Hepatocyte (in vitro differentiated cells): ENCODE measurements at regions not wholly inside any gene's neighbourhood (a gene's known extent, or its start where the extent isn't known, plus 50 kb on each side); places are given as distances from the start of the nearest gene placed in this dataset.
"Not testable (repeated sequence)": the region's sequence is repeated elsewhere in the genome, so short reads cannot be mapped to it uniquely, and the experiment has no call there.

Source experiments
- DNase-seq: peaks from one replicate; pipeline ENCODE4 v3.0.0-alpha.2; 2016; ENCODE audit warnings: low spot score
- H2AFZ ChIP-seq: fragments of 200-600 bp; sonication (generic); 2 replicates; pipeline ENCODE4 v1.6.0; 2016; ENCODE audit warnings: antibody characterized with exemption, mild to moderate bottlenecking
- H3K27ac ChIP-seq: fragments of 200-600 bp; sonication (generic); 2 replicates; pipeline ENCODE4 v1.5.1; 2016; ENCODE audit warnings: mild to moderate bottlenecking
- H3K27me3 ChIP-seq: fragments of 200-600 bp; sonication (generic); 2 replicates; pipeline ENCODE4 v1.6.1; 2016
- H3K36me3 ChIP-seq: fragments of 200-600 bp; sonication (generic); replicated peaks from 2 replicates; pipeline ENCODE4 v1.5.1; 2016; ENCODE audit warnings: low read depth; ENCODE audit not compliant: insufficient read depth
- H3K4me1 ChIP-seq: fragments of 200-600 bp; sonication (generic); 2 replicates; pipeline ENCODE4 v1.5.1; 2016; ENCODE audit warnings: mild to moderate bottlenecking, moderate library complexity; ENCODE audit not compliant: insufficient read depth
- H3K4me2 ChIP-seq: fragments of 200-600 bp; sonication (generic); 2 replicates; pipeline ENCODE4 v1.6.0; 2016
- H3K4me3 ChIP-seq: fragments of 200-600 bp; sonication (generic); 2 replicates; pipeline ENCODE4 v1.5.1; 2016; ENCODE audit warnings: mild to moderate bottlenecking
- H3K79me2 ChIP-seq: fragments of 200-600 bp; sonication (generic); 2 replicates; pipeline ENCODE4 v1.6.0; 2017; ENCODE audit warnings: mild to moderate bottlenecking
- H3K9me2 ChIP-seq: fragments of 200-600 bp; sonication (generic); replicated peaks from 2 replicates; pipeline ENCODE4 v1.6.0; 2017; ENCODE audit warnings: mild to moderate bottlenecking; ENCODE audit not compliant: insufficient read depth
- H3K9me3 ChIP-seq: fragments of 200-600 bp; sonication (generic); 2 replicates; pipeline ENCODE4 v1.5.1; 2016; ENCODE audit warnings: low read depth, mild to moderate bottlenecking
- H4K20me1 ChIP-seq: fragments of 200-600 bp; sonication (generic); 2 replicates; pipeline ENCODE4 v1.6.0; 2016; ENCODE audit warnings: mild to moderate bottlenecking; ENCODE audit not compliant: insufficient read depth, poor library complexity, severe bottlenecking
- EZH2 ChIP-seq: fragments of 200-600 bp; sonication (generic); IDR thresholded peaks from 2 replicates; pipeline ENCODE4 v1.6.1; 2016; ENCODE audit warnings: antibody characterized with exemption, mild to moderate bottlenecking, borderline replicate concordance
- EZH2phosphoT487 ChIP-seq: fragments of 200-600 bp; sonication (generic); IDR thresholded peaks from one replicate; pipeline ENCODE4 v1.6.1; 2018; ENCODE audit warnings: antibody characterized with exemption, mild to moderate bottlenecking, low read depth, moderate library complexity; ENCODE audit not compliant: unreplicated experiment, severe bottlenecking
- WGBS: methylation state at CpG from one replicate; pipeline ENCODE4 v1.1.6; 2016; ENCODE audit warnings: low lambda C conversion rate; ENCODE audit errors: missing lambda C conversion rate; 5-methylcytosine and 5-hydroxymethylcytosine counted together
- TF ChIP-seq, protein P1 (sequence below): fragments of 200-600 bp; sonication (generic); IDR thresholded peaks from 2 replicates; pipeline ENCODE4 v1.5.1; 2016; ENCODE audit warnings: antibody characterized with exemption, mild to moderate bottlenecking; ENCODE audit not compliant: poor library complexity

DNA sequence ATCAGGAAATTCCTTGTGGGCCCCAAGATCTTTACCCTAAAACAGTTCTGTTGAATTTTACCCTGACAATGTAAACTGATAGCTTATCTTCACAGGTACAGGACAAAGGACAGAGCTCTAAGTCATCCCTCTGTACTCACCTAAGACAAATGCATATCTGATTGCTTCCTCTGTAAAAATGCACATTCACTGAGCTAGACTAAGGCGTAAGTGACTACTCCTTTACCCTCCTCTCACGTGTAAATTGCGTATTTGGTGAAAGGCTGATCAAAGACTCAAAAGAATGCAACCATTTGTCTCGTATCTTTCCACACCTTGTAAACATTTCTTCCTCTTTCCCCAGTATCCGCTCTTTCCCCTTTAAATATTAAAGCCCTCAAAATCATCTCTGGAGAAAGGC, 80.6 kb upstream of the LRCH1 start:
- Histone ChIP-seq H3K27me3 (no peaks in the 10 kb centered on the region), H3K79me2 (no peaks in the 10 kb centered on the region), H4K20me1 (no peaks in the 10 kb centered on the region), H3K9me2 (no peaks in the 10 kb centered on the region), H2AFZ (no peak overlapping the region), H3K9me3 (no peaks in the 10 kb centered on the region), H3K4me1 (peaks cover 23% of the 10 kb centered on the region), H3K36me3 (no peaks in the 10 kb centered on the region), H3K4me3 (no peak overlapping the region), H3K4me2 (no peak overlapping the region), H3K27ac (peak overlapping the region; percentile 70)
- peak; percentile 30 for DNase-seq
- no peak for TF ChIP-seq EZH2phosphoT487
- TF ChIP-seq, protein P1, sequence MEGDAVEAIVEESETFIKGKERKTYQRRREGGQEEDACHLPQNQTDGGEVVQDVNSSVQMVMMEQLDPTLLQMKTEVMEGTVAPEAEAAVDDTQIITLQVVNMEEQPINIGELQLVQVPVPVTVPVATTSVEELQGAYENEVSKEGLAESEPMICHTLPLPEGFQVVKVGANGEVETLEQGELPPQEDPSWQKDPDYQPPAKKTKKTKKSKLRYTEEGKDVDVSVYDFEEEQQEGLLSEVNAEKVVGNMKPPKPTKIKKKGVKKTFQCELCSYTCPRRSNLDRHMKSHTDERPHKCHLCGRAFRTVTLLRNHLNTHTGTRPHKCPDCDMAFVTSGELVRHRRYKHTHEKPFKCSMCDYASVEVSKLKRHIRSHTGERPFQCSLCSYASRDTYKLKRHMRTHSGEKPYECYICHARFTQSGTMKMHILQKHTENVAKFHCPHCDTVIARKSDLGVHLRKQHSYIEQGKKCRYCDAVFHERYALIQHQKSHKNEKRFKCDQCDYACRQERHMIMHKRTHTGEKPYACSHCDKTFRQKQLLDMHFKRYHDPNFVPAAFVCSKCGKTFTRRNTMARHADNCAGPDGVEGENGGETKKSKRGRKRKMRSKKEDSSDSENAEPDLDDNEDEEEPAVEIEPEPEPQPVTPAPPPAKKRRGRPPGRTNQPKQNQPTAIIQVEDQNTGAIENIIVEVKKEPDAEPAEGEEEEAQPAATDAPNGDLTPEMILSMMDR = no peak
- TF ChIP-seq EZH2 = no peak
- 28% methylated on average over 5 of the region's 5 CpGs for WGBS

DNA sequence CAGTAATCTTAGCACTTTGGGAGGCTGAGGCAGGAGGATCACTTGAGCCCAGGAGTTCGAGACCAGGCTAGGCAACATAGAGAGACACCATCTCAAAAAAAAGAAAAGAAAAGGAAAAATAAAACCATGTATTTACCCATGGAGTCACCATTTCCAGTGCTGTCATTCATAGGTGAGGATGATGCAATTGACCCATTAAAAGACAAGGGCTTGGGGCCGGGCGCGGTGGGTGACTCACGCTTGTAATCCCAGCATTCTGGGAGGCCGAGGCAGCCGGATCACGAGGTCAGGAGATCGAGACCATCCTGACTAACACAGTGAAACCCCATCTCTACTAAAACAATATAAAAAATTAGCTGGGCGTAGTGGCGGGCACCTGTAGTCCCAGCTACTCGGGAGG, 82.6 kb upstream of the RUBCNL start:
- H4K20me1 ChIP-seq = not testable (repeated sequence)

DNA sequence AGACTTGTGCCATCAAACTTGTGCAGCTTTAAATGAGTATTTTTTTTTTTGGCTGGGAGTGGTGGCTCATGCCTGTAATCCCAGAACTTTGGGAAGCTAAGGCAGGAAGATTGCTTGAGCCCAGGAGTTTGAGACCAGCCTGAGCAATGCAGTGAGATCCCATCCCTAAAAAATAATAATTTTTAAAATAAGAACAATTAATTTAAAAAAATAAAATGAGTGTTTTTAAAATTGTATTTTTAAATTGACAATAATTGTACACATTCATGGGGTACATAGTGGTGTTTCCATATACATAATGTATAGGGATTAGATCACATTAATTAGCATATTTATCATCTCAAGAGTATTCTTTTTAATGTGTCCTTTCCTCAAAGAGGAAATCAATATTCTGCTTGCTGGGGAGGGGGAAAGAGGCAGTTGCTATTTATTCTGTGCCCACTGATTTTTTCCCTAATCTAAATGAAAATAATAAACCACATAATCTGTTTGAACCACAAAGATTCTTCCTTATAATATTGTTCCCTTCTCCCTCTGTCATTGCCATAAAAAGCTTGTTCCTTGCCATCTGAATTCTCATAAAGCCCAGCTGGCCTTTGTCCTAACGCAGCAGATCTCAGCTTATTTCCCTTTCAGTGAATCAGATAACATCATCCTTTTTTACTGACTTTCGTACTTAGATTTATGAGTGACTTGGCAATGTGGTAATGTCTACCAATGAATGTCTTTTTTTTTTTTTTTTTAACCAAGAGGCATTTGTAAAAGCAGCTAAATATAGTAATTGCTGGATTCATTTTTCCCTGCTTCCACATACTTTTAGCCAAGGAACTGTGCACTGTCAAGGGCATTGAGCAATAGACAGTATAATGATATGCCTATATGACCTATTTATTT, 81.8 kb upstream of the RUBCNL start:
- WGBS = 9% methylated on average over 2 of the region's 2 CpGs
- Histone ChIP-seq H3K4me3 (no peak overlapping the region), H3K79me2 (no peaks in the 10 kb centered on the region), H4K20me1 (no peaks in the 10 kb centered on the region), H3K27me3 (no peaks in the 10 kb centered on the region), H3K27ac (peak overlapping the region; percentile 72), H3K36me3 (no peaks in the 10 kb centered on the region), H3K4me1 (peaks cover 23% of the 10 kb centered on the region), H3K4me2 (no peak overlapping the region), H3K9me3 (no peaks in the 10 kb centered on the region), H2AFZ (no peak overlapping the region), H3K9me2 (no peaks in the 10 kb centered on the region)
- DNase-seq = peak; percentile 49
- TF ChIP-seq, protein P1 = no peak
- TF ChIP-seq EZH2phosphoT487 (no peak), EZH2 (no peak)

More for the DNA sequence above, 82.6 kb upstream of the RUBCNL start:
- not testable (repeated sequence) for H3K27me3 ChIP-seq, H3K79me2 ChIP-seq, H2AFZ ChIP-seq, H3K4me3 ChIP-seq, H3K4me2 ChIP-seq, H3K9me3 ChIP-seq, H3K9me2 ChIP-seq, H3K36me3 ChIP-seq
- peaks cover 23% of the 10 kb centered on the region for H3K4me1 ChIP-seq
- WGBS = 89% methylated on average over 12 of the region's 12 CpGs
- DNase-seq = peak; percentile 32
- peak overlapping the region; percentile 72 for H3K27ac ChIP-seq

DNA sequence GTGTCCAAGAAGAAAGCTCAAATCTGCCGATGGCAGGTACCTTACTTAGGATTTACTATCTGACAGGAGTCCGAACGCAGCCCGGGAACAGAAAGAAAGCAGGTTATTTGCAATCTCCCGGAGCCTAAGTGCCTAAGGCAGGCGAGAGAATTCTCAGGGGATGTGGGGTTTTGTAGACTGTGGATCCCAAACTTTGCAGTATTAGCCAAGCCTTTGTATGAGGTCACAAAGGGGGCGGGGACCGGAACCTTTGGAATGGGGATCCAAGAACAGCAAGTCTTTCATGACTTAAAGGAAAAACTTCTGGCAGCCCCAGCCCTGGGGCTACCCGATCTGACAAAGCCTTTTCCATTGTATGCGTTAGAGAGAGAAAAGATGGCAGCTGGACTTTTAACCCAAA, 80.6 kb upstream of the RUBCNL start:
- H3K9me3 ChIP-seq, H3K36me3 ChIP-seq, H3K4me3 ChIP-seq, H3K9me2 ChIP-seq, H4K20me1 ChIP-seq, H2AFZ ChIP-seq, DNase-seq, H3K79me2 ChIP-seq, H3K4me2 ChIP-seq, H3K27ac ChIP-seq, H3K27me3 ChIP-seq: not testable (repeated sequence)
- WGBS = 63% methylated on average over 10 of the region's 10 CpGs
- H3K4me1 ChIP-seq = peaks cover 20% of the 10 kb centered on the region

DNA sequence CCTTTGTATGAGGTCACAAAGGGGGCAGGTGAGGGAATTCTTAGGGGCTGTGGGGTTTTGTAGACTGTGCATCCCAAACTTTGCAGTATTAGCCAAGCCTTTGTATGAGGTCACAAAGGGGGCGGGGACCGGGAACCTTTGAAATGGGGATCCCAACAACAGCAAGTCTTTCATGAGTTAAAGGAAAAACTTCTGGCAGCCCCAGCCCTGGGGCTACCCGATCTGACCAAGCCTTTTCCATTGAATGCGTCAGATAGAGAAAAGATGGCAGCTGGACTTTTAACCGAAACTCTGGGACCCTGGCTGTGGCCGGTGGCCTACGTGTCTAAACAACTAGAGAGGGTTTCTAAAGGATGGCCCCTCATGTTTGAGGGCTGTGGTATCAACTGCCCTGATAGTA, 79.0 kb upstream of the RUBCNL start:
- H3K79me2 ChIP-seq, H3K4me2 ChIP-seq, H3K9me3 ChIP-seq, H2AFZ ChIP-seq, H3K27ac ChIP-seq, DNase-seq, H4K20me1 ChIP-seq, H3K4me3 ChIP-seq, H3K9me2 ChIP-seq, H3K36me3 ChIP-seq, H3K27me3 ChIP-seq: not testable (repeated sequence)
- H3K4me1 ChIP-seq = peaks cover 18% of the 10 kb centered on the region
- WGBS = 92% methylated on average over 7 of the region's 7 CpGs
